ENCODE measurements at regions not wholly inside any gene's neighbourhood (a gene's known extent, or its start where the extent isn't known, plus 50 kb on each side); places are given as distances from the start of the nearest gene placed in this dataset.

GRCh38 chr6:141017941-141018340 lies 1114.8 kb upstream of the GJE1 start:
- no peak for DNase-seq
- no CpG with 5 or more reads among the region's 5 CpGs for WGBS (ENCODE audit: insufficient coverage)
- H3K4me1 ChIP-seq (ENCODE audit: control insufficient read depth, insufficient read depth, low read length), result no peaks in the 10 kb centered on the region
- H3K9me3 ChIP-seq (replicated peaks; ENCODE audit: control insufficient read depth, low read depth, low read length), result no peaks in the 10 kb centered on the region
- H3K27me3 ChIP-seq (ENCODE audit: control insufficient read depth, insufficient read depth, low read length), result no peaks in the 10 kb centered on the region
- no peak overlapping the region for H3K27ac ChIP-seq (ENCODE audit: low read length)
- H3K4me3 ChIP-seq (ENCODE audit: low read length), result no peak overlapping the region
- H3K36me3 ChIP-seq (ENCODE audit: control insufficient read depth, insufficient read depth, low read length), result no peaks in the 10 kb centered on the region

GRCh38 chr6:141000917-141001316 lies 1131.8 kb upstream of the GJE1 start:
- H3K27me3 ChIP-seq (ENCODE audit: control insufficient read depth, insufficient read depth, low read length), result no peaks in the 10 kb centered on the region
- no peak overlapping the region for H3K27ac ChIP-seq (ENCODE audit: low read length)
- H3K9me3 ChIP-seq (replicated peaks; ENCODE audit: control insufficient read depth, low read depth, low read length), result no peaks in the 10 kb centered on the region
- H3K36me3 ChIP-seq (ENCODE audit: control insufficient read depth, insufficient read depth, low read length), result no peaks in the 10 kb centered on the region
- DNase-seq, result no peak
- H3K4me1 ChIP-seq (ENCODE audit: control insufficient read depth, insufficient read depth, low read length), result no peaks in the 10 kb centered on the region
- H3K4me3 ChIP-seq (ENCODE audit: low read length), result no peak overlapping the region
- WGBS (ENCODE audit: insufficient coverage), result no CpG with 5 or more reads among the region's 2 CpGs

GRCh38 chr6:140993515-140993914 lies 1139.2 kb upstream of the GJE1 start:
- Histone ChIP-seq H3K9me3 (replicated peaks; ENCODE audit: control insufficient read depth, low read depth, low read length) (no peaks in the 10 kb centered on the region), H3K27me3 (ENCODE audit: control insufficient read depth, insufficient read depth, low read length) (no peaks in the 10 kb centered on the region), H3K27ac (ENCODE audit: low read length) (no peak overlapping the region), H3K4me3 (ENCODE audit: low read length) (no peak overlapping the region), H3K4me1 (ENCODE audit: control insufficient read depth, insufficient read depth, low read length) (no peaks in the 10 kb centered on the region), H3K36me3 (ENCODE audit: control insufficient read depth, insufficient read depth, low read length) (no peaks in the 10 kb centered on the region)
- WGBS (ENCODE audit: insufficient coverage), result no CpG with 5 or more reads among the region's 1 CpG
- DNase-seq, result no peak

GRCh38 chr6:140992678-140993077 lies 1140.0 kb upstream of the GJE1 start:
- DNase-seq, result no peak
- no peaks in the 10 kb centered on the region for H3K36me3 ChIP-seq (ENCODE audit: control insufficient read depth, insufficient read depth, low read length)
- no CpG with 5 or more reads among the region's 1 CpG for WGBS (ENCODE audit: insufficient coverage)

GRCh38 chr6:140988780-140989179 lies 1143.9 kb upstream of the GJE1 start:
- DNase-seq, result peak; percentile 31
- no peak overlapping the region for H3K27ac ChIP-seq (ENCODE audit: low read length)
- no peaks in the 10 kb centered on the region for H3K4me1 ChIP-seq (ENCODE audit: control insufficient read depth, insufficient read depth, low read length)
- no peaks in the 10 kb centered on the region for H3K9me3 ChIP-seq (replicated peaks; ENCODE audit: control insufficient read depth, low read depth, low read length)
- H3K36me3 ChIP-seq (ENCODE audit: control insufficient read depth, insufficient read depth, low read length), result no peaks in the 10 kb centered on the region
- H3K27me3 ChIP-seq (ENCODE audit: control insufficient read depth, insufficient read depth, low read length), result no peaks in the 10 kb centered on the region
- H3K4me3 ChIP-seq (ENCODE audit: low read length), result no peak overlapping the region

More at GRCh38 chr6:140992678-140993077, 1140.0 kb upstream of the GJE1 start:
- H3K4me1 ChIP-seq (ENCODE audit: control insufficient read depth, insufficient read depth, low read length), result no peaks in the 10 kb centered on the region
- no peaks in the 10 kb centered on the region for H3K27me3 ChIP-seq (ENCODE audit: control insufficient read depth, insufficient read depth, low read length)
- no peaks in the 10 kb centered on the region for H3K9me3 ChIP-seq (replicated peaks; ENCODE audit: control insufficient read depth, low read depth, low read length)
- no peak overlapping the region for H3K27ac ChIP-seq (ENCODE audit: low read length)
- H3K4me3 ChIP-seq (ENCODE audit: low read length), result no peak overlapping the region

GRCh38 chr6:140987364-140988155 lies 1145.2 kb upstream of the GJE1 start:
- no peaks in the 10 kb centered on the region for H3K27me3 ChIP-seq (ENCODE audit: control insufficient read depth, insufficient read depth, low read length)
- H3K9me3 ChIP-seq (replicated peaks; ENCODE audit: control insufficient read depth, low read depth, low read length), result no peaks in the 10 kb centered on the region
- no peak overlapping the region for H3K4me3 ChIP-seq (ENCODE audit: low read length)
- WGBS (ENCODE audit: insufficient coverage), result no CpG with 5 or more reads among the region's 2 CpGs
- H3K36me3 ChIP-seq (ENCODE audit: control insufficient read depth, insufficient read depth, low read length), result no peaks in the 10 kb centered on the region
- no peak for DNase-seq
- no peaks in the 10 kb centered on the region for H3K4me1 ChIP-seq (ENCODE audit: control insufficient read depth, insufficient read depth, low read length)
- H3K27ac ChIP-seq (ENCODE audit: low read length), result no peak overlapping the region

- DNase-seq, result peak; percentile 47
- no peaks in the 10 kb centered on the region for H3K27me3 ChIP-seq (ENCODE audit: control insufficient read depth, insufficient read depth, low read length)
- no CpG with 5 or more reads among the region's 2 CpGs for WGBS (ENCODE audit: insufficient coverage)
- H3K4me3 ChIP-seq (ENCODE audit: low read length), result no peak overlapping the region
- no peaks in the 10 kb centered on the region for H3K9me3 ChIP-seq (replicated peaks; ENCODE audit: control insufficient read depth, low read depth, low read length)
- H3K36me3 ChIP-seq (ENCODE audit: control insufficient read depth, insufficient read depth, low read length), result no peaks in the 10 kb centered on the region
- H3K4me1 ChIP-seq (ENCODE audit: control insufficient read depth, insufficient read depth, low read length), result no peaks in the 10 kb centered on the region
- no peak overlapping the region for H3K27ac ChIP-seq (ENCODE audit: low read length)
Measured at GRCh38 chr6:140985679-140986275, 1146.9 kb upstream of the GJE1 start.

- H3K27ac ChIP-seq (ENCODE audit: low read length), result no peak overlapping the region
- H3K4me3 ChIP-seq (ENCODE audit: low read length), result no peak overlapping the region
- no peaks in the 10 kb centered on the region for H3K36me3 ChIP-seq (ENCODE audit: control insufficient read depth, insufficient read depth, low read length)
- no peaks in the 10 kb centered on the region for H3K27me3 ChIP-seq (ENCODE audit: control insufficient read depth, insufficient read depth, low read length)
- no peaks in the 10 kb centered on the region for H3K9me3 ChIP-seq (replicated peaks; ENCODE audit: control insufficient read depth, low read depth, low read length)
- H3K4me1 ChIP-seq (ENCODE audit: control insufficient read depth, insufficient read depth, low read length), result no peaks in the 10 kb centered on the region
- WGBS (ENCODE audit: insufficient coverage), result no CpG with 5 or more reads among the region's 6 CpGs
- DNase-seq, result no peak
Measured at GRCh38 chr6:140980265-140980887, 1152.3 kb upstream of the GJE1 start.

GRCh38 chr6:140979642-140980091 lies 1153.1 kb upstream of the GJE1 start:
- no peak overlapping the region for H3K27ac ChIP-seq (ENCODE audit: low read length)
- no peak overlapping the region for H3K4me3 ChIP-seq (ENCODE audit: low read length)
- no peaks in the 10 kb centered on the region for H3K27me3 ChIP-seq (ENCODE audit: control insufficient read depth, insufficient read depth, low read length)
- H3K9me3 ChIP-seq (replicated peaks; ENCODE audit: control insufficient read depth, low read depth, low read length), result no peaks in the 10 kb centered on the region
- no peaks in the 10 kb centered on the region for H3K4me1 ChIP-seq (ENCODE audit: control insufficient read depth, insufficient read depth, low read length)
- WGBS (ENCODE audit: insufficient coverage), result 79% methylated on average over 2 of the region's 4 CpGs
- H3K36me3 ChIP-seq (ENCODE audit: control insufficient read depth, insufficient read depth, low read length), result no peaks in the 10 kb centered on the region
- DNase-seq, result no peak

- peak; percentile 90 for DNase-seq
- peak overlapping the region; percentile 69 for H3K27ac ChIP-seq (ENCODE audit: low read length)
- H3K4me1 ChIP-seq (ENCODE audit: control insufficient read depth, insufficient read depth, low read length), result no peaks in the 10 kb centered on the region
- WGBS (ENCODE audit: insufficient coverage), result no CpG with 5 or more reads among the region's 2 CpGs
- peaks cover 2% of the 10 kb centered on the region for H3K9me3 ChIP-seq (replicated peaks; ENCODE audit: control insufficient read depth, low read depth, low read length)
- no peaks in the 10 kb centered on the region for H3K36me3 ChIP-seq (ENCODE audit: control insufficient read depth, insufficient read depth, low read length)
- H3K4me3 ChIP-seq (ENCODE audit: low read length), result no peak overlapping the region
- H3K27me3 ChIP-seq (ENCODE audit: control insufficient read depth, insufficient read depth, low read length), result no peaks in the 10 kb centered on the region
Measured at GRCh38 chr6:140977403-140977802, 1155.3 kb upstream of the GJE1 start.

All from muscle of leg (tissue), 3 donors.